SK-N-SH (cell line): ENCODE measurements at regions not wholly inside any gene's neighbourhood (a gene's known extent, or its start where the extent isn't known, plus 50 kb on each side); places are given as distances from the start of the nearest gene placed in this dataset.

ENCODE experiments used
- CTCF ChIA-PET: fragments of 300-600, 350-600 bp; formaldehyde crosslinking; extraction: SDS; loops from one replicate; lab custom pipeline; 2021; lab: Yijun Ruan, JAX
- POLR2A ChIA-PET: fragments of 350-600 bp; sonication (Branson Sonifier 250); formaldehyde crosslinking; extraction: SDS; loops from one replicate; lab custom pipeline; 2020; ENCODE audit warnings: antibody characterized with exemption, inconsistent platforms; lab: Yijun Ruan, JAX
- DNase-seq: peaks from one replicate; pipeline ENCODE4 v3.0.0; 2012
- H2AFZ ChIP-seq: fragments of 200-600 bp; sonication (generic); 2 replicates; pipeline ENCODE4 v1.8.1; 2016; ENCODE audit warnings: antibody characterized with exemption, mild to moderate bottlenecking, low read depth
- H3F3A ChIP-seq: fragments of 200-600 bp; sonication (generic); replicated peaks from 2 replicates; pipeline ENCODE3; 2016; ENCODE audit warnings: antibody characterized with exemption, mild to moderate bottlenecking; ENCODE audit not compliant: insufficient read depth
- H3K27ac ChIP-seq, 2 experiments: fragments of 200-500 bp in 1 of 2; fragments of 200-600 bp in 1 of 2; sonication (Bioruptor generic) in 1 of 2; sonication (generic), shearing (Covaris generic) in 1 of 2; 2 replicates each; pipeline versions ENCODE4 v1.5.1 to v1.6.1; 2014 to 2016; ENCODE audit warnings: low read depth in 2 of 2, inconsistent platforms in 1 of 2, low read length in 1 of 2, mild to moderate bottlenecking in 1 of 2, mixed read lengths in 1 of 2
- H3K27me3 ChIP-seq: fragments of 200-600 bp; sonication (generic), shearing (Covaris generic); 2 replicates; pipeline ENCODE4 v1.6.1; 2016; ENCODE audit warnings: mixed run types; ENCODE audit not compliant: insufficient read depth
- H3K36me3 ChIP-seq, 2 experiments: fragments of 200-500 bp in 1 of 2; fragments of 200-600 bp in 1 of 2; sonication (Bioruptor generic) in 1 of 2; sonication (generic) in 1 of 2; replicated peaks in 1 of 2; 2 replicates each; pipeline versions ENCODE3 to v1.5.1; 2014 to 2016; ENCODE audit warnings: low read length in 1 of 2, mild to moderate bottlenecking in 1 of 2; ENCODE audit not compliant: insufficient read depth in 2 of 2, control insufficient read depth in 1 of 2
- H3K4me1 ChIP-seq, 2 experiments: fragments of 200-500 bp in 1 of 2; fragments of 200-600 bp in 1 of 2; sonication (Bioruptor generic) in 1 of 2; sonication (generic), shearing (Covaris generic) in 1 of 2; 2 replicates each; pipeline versions ENCODE4 v1.5.1 to v1.6.1; 2014 to 2016; ENCODE audit warnings: low read depth in 1 of 2, low read length in 1 of 2, mixed run types in 1 of 2; ENCODE audit not compliant: insufficient read depth in 2 of 2, control insufficient read depth in 1 of 2
- H3K4me2 ChIP-seq: fragments of 200-600 bp; sonication (generic), shearing (Covaris generic); 2 replicates; pipeline ENCODE4 v1.6.1; 2017; ENCODE audit warnings: mixed run types
- H3K4me3 ChIP-seq, 2 experiments: fragments of 200-500 bp in 1 of 2; fragments of 200-600 bp in 1 of 2; sonication (Bioruptor generic) in 1 of 2; sonication (generic), shearing (Covaris generic) in 1 of 2; 2 replicates each; pipeline versions ENCODE4 v1.5.1 to v1.8.1; 2014 to 2016; ENCODE audit warnings: low read depth in 2 of 2, inconsistent platforms in 1 of 2, low read length in 1 of 2, mild to moderate bottlenecking in 1 of 2, mixed read lengths in 1 of 2, moderate library complexity in 1 of 2
- H3K79me2 ChIP-seq: fragments of 200-600 bp; sonication (generic); 2 replicates; pipeline ENCODE4 v1.8.1; 2017; ENCODE audit warnings: mild to moderate bottlenecking; ENCODE audit not compliant: insufficient read depth
- H3K9ac ChIP-seq: fragments of 200-600 bp; sonication (generic); 2 replicates; pipeline ENCODE4 v1.6.1; 2017; ENCODE audit warnings: mixed run types
- H3K9me2 ChIP-seq: fragments of 200-600 bp; sonication (generic); 2 replicates; pipeline ENCODE4 v1.6.1; 2017; ENCODE audit warnings: mixed run types
- H3K9me3 ChIP-seq: fragments of 200-600 bp; sonication (generic); 2 replicates; pipeline ENCODE4 v1.6.1; 2017; ENCODE audit warnings: mixed run types, mild to moderate bottlenecking, moderate library complexity
- H4K20me1 ChIP-seq: fragments of 200-600 bp; sonication (generic); 2 replicates; pipeline ENCODE4 v1.6.1; 2017; ENCODE audit warnings: mild to moderate bottlenecking, mixed run types; ENCODE audit not compliant: insufficient read depth
- EP300 ChIP-seq, 2 experiments: IDR thresholded peaks; 2 replicates each; pipeline versions ENCODE4 v1.4.0 to v1.6.1; 2012; ENCODE audit warnings: borderline replicate concordance in 1 of 2, low read depth in 1 of 2, low read length in 1 of 2
- FOXM1 ChIP-seq: IDR thresholded peaks from 2 replicates; pipeline ENCODE4 v1.4.0; 2012; ENCODE audit warnings: low read depth, mild to moderate bottlenecking
- NRF1 ChIP-seq: IDR thresholded peaks from 2 replicates; pipeline ENCODE4 v1.6.1; 2012; ENCODE audit warnings: low read depth, mild to moderate bottlenecking, low read length
- RFX5 ChIP-seq: IDR thresholded peaks from 2 replicates; pipeline ENCODE4 v1.6.1; 2012; ENCODE audit warnings: mild to moderate bottlenecking, improper control_type of control experiment, low read length
- SMC3 ChIP-seq: IDR thresholded peaks from 2 replicates; pipeline ENCODE4 v1.6.1; 2012; ENCODE audit warnings: low read depth, low read length, improper control_type of control experiment
- WGBS: methylation state at CpG from one replicate; pipeline ENCODE4 v1.1.6; 2017; ENCODE audit warnings: low lambda C conversion rate; 5-methylcytosine and 5-hydroxymethylcytosine counted together
- TF ChIP-seq, protein P1 (sequence below): IDR thresholded peaks from 2 replicates; pipeline ENCODE4 v1.4.0; 2012; ENCODE audit warnings: low read depth, borderline replicate concordance
- TF ChIP-seq, protein P2 (sequence below): IDR thresholded peaks from 2 replicates; pipeline ENCODE4 v1.6.1; 2012; ENCODE audit warnings: mild to moderate bottlenecking, low read depth, low read length, moderate library complexity

GRCh38 chr3:124444075-124444474, 286.2 kb upstream of the UMPS start:
- ChIA-PET CTCF (interaction anchor here (0.7 to 3.0 kb wide), 5 partner anchors 19 to 408 kb away, joined by 3 to 15 read pairs (median 3); no protein-coding TSS in a partner anchor), POLR2A (no interaction called here)
- H3F3A ChIP-seq: no peaks in the 10 kb centered on the region
- peaks cover 2 to 4% of the 10 kb centered on the region in 2 experiments; a peak in 2 of 4 replicates for H3K4me1 ChIP-seq
- no peaks in the 10 kb centered on the region for H4K20me1 ChIP-seq
- no peak overlapping the region for H3K9ac ChIP-seq
- no peak for TF ChIP-seq NRF1
- TF ChIP-seq, protein P1, sequence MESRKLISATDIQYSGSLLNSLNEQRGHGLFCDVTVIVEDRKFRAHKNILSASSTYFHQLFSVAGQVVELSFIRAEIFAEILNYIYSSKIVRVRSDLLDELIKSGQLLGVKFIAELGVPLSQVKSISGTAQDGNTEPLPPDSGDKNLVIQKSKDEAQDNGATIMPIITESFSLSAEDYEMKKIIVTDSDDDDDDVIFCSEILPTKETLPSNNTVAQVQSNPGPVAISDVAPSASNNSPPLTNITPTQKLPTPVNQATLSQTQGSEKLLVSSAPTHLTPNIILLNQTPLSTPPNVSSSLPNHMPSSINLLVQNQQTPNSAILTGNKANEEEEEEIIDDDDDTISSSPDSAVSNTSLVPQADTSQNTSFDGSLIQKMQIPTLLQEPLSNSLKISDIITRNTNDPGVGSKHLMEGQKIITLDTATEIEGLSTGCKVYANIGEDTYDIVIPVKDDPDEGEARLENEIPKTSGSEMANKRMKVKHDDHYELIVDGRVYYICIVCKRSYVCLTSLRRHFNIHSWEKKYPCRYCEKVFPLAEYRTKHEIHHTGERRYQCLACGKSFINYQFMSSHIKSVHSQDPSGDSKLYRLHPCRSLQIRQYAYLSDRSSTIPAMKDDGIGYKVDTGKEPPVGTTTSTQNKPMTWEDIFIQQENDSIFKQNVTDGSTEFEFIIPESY: no peak
- WGBS: 82% methylated on average over 2 of the region's 2 CpGs
- H2AFZ ChIP-seq: no peak overlapping the region
- no peak overlapping the region for H3K4me2 ChIP-seq
- H3K27me3 ChIP-seq: no peaks in the 10 kb centered on the region
- no peaks in the 10 kb centered on the region for H3K9me3 ChIP-seq
- no peaks in the 10 kb centered on the region for H3K79me2 ChIP-seq
- no peaks in the 10 kb centered on the region for H3K9me2 ChIP-seq
- H3K4me3 ChIP-seq: no peak overlapping the region
- H3K36me3 ChIP-seq: peaks cover 23 to 49% of the 10 kb centered on the region in 2 experiments
- H3K27ac ChIP-seq: no peak overlapping the region
- DNase-seq: no peak

GRCh38 chr3:124444896-124445295, 285.4 kb upstream of the UMPS start:
- no peaks in the 10 kb centered on the region for H3K9me3 ChIP-seq
- TF ChIP-seq EP300 (IDR thresholded peaks at IDR 0.05; ENCODE audit: borderline replicate concordance in 1 of 2, low read depth in 1 of 2, low read length in 1 of 2) (no peak), RFX5 (no peak), FOXM1 (no peak)
- TF ChIP-seq, all 33 proteins: peak for 0
- Histone ChIP-seq H3K79me2 (no peaks in the 10 kb centered on the region), H3K9ac (no peak overlapping the region), H3K4me1 (peaks cover 0 to 4% of the 10 kb centered on the region in 2 experiments; a peak in 1 of 4 replicates), H3K4me3 (no peak overlapping the region), H3K4me2 (no peak overlapping the region), H2AFZ (no peak overlapping the region), H3F3A (no peaks in the 10 kb centered on the region), H3K9me2 (no peaks in the 10 kb centered on the region), H4K20me1 (no peaks in the 10 kb centered on the region), H3K36me3 (peaks cover 28 to 48% of the 10 kb centered on the region in 2 experiments), H3K27me3 (no peaks in the 10 kb centered on the region), H3K27ac (no peak overlapping the region)
- no peak for DNase-seq
- ChIA-PET CTCF (interaction anchor here (0.6 to 3.0 kb wide), 4 partner anchors 23 to 409 kb away, joined by 3 to 15 read pairs (median 3); no protein-coding TSS in a partner anchor), POLR2A (no interaction called here)
- WGBS: 90% methylated on average over 3 of the region's 3 CpGs

GRCh38 chr3:124447845-124448244, 282.4 kb upstream of the UMPS start:
- Histone ChIP-seq H3F3A (no peaks in the 10 kb centered on the region), H3K79me2 (no peaks in the 10 kb centered on the region), H3K4me1 (no peaks in the 10 kb centered on the region), H3K9me2 (no peaks in the 10 kb centered on the region), H3K36me3 (peaks cover 30 to 50% of the 10 kb centered on the region in 2 experiments), H3K27me3 (no peaks in the 10 kb centered on the region), H3K27ac (no peak overlapping the region), H2AFZ (no peak overlapping the region), H4K20me1 (no peaks in the 10 kb centered on the region), H3K4me3 (no peak overlapping the region), H3K9me3 (no peaks in the 10 kb centered on the region), H3K4me2 (no peak overlapping the region), H3K9ac (no peak overlapping the region)
- 52% methylated on average over 2 of the region's 2 CpGs for whole genome bisulfite sequencing
- CTCF ChIA-PET: interaction anchor here (1.5 to 2.5 kb wide), 2 partner anchors 21 to 112 kb away, joined by 3 to 9 read pairs; no protein-coding TSS in a partner anchor
- no peak for DNase-seq
- POLR2A ChIA-PET: no interaction called here
- TF ChIP-seq, protein P2, sequence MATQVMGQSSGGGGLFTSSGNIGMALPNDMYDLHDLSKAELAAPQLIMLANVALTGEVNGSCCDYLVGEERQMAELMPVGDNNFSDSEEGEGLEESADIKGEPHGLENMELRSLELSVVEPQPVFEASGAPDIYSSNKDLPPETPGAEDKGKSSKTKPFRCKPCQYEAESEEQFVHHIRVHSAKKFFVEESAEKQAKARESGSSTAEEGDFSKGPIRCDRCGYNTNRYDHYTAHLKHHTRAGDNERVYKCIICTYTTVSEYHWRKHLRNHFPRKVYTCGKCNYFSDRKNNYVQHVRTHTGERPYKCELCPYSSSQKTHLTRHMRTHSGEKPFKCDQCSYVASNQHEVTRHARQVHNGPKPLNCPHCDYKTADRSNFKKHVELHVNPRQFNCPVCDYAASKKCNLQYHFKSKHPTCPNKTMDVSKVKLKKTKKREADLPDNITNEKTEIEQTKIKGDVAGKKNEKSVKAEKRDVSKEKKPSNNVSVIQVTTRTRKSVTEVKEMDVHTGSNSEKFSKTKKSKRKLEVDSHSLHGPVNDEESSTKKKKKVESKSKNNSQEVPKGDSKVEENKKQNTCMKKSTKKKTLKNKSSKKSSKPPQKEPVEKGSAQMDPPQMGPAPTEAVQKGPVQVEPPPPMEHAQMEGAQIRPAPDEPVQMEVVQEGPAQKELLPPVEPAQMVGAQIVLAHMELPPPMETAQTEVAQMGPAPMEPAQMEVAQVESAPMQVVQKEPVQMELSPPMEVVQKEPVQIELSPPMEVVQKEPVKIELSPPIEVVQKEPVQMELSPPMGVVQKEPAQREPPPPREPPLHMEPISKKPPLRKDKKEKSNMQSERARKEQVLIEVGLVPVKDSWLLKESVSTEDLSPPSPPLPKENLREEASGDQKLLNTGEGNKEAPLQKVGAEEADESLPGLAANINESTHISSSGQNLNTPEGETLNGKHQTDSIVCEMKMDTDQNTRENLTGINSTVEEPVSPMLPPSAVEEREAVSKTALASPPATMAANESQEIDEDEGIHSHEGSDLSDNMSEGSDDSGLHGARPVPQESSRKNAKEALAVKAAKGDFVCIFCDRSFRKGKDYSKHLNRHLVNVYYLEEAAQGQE: no peak
- TF ChIP-seq SMC3: no peak
